Activated T-cell treated with anti-CD3 and anti-CD28 coated beads, Interleukin-2, amount 50 U/mL, for 1 hour (primary cell): ENCODE measurements at regions not wholly inside any gene's neighbourhood (a gene's known extent, or its start where the extent isn't known, plus 50 kb on each side); places are given as distances from the start of the nearest gene placed in this dataset.

Source experiments
- DNase-seq: peaks from one replicate; pipeline ENCODE4 v3.0.0-alpha.2; 2020

GRCh38 chr14:49971156-49972130, 78.6 kb downstream of the ARF6 start:
- DNase-seq = peak; percentile 62

DNA sequence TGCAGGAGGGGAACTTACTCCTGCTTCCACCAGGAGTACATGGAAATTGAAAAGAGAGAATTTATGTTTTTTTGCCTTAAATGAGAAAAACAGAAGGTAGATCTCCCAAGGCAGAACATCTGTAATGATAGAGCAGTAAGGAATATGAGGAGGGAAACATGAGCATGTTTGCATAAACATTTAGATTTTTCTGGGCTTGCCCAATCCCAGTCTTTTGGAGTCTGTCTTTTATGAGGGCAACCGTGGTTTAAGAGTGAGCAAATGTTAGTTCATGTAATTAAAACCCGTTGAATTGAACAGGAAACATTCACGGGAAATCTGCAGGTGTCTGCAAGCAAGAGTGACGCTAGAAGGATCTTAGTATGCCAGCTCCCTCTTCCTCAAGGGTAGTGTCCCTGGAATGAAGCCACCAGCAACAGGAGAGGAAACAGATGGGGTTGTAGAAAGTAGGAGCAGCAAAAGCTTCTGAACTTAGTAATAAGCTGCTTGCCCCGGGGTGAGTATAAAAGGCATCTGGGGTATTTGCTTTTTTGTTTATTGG, 79.3 kb downstream of the ARF6 start:
- no peak for DNase-seq

DNA sequence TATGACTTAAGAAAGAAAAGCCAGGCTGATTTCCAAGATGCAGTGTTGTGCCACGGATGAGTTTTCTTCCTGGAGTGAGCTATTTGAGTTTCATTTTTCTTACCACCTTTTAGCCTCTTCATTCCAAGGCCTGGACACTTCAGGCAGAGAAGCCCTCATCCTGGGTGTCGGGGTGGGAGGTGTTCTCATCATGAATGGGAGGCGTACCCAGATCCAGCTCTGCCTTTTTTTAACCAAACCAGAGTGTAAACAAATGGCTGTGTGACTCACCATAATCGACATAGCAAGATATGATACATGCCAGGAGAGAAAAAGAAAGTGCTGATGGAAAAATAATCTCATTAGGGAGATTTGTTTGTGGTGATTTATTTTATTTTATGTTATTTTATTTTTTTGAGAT, 79.9 kb downstream of the ARF6 start:
- no peak for DNase-seq

DNA sequence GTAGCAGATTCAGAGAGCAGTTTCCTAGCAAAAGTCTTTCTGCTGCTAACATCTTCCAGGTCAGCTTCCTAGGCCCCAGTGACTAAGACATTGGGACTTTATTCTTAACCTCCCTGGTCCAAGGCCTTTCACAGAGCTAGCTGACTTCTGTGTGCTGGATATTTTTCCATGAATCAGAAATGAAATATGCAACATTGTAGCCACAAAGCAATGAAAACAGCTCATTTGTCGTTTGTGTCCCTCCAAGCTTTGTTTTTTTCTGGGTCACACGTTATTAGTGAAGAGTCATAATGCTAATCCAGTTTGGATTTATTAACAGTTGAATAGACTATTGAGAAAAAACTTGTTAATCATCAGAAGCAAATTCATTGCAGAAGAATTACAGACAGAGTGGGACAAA, 82.4 kb downstream of the ARF6 start:
- DNase-seq = no peak

DNA sequence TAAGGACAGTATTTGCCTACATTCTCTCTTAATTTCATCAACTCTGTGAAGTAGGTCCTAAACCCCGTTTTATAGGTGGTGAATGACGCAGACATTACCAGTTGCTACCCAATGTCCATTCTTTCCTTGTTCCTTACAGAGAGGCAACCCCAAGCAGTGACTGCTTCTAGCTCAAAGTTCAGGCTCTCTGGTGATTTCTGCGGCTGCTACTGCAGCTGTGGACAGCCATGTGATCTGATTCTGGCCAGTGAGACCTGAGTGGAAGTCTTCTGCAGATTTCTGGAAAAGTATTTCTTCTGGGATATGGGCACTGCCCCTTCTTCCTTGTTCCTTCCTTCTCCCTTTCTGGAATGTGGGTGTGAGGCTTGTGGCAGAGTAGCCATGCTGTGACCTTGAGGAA, 82.9 kb downstream of the ARF6 start:
- DNase-seq = no peak

GRCh38 chr14:49977126-49977841, 84.4 kb downstream of the ARF6 start:
- DNase-seq = peak; percentile 41

DNA sequence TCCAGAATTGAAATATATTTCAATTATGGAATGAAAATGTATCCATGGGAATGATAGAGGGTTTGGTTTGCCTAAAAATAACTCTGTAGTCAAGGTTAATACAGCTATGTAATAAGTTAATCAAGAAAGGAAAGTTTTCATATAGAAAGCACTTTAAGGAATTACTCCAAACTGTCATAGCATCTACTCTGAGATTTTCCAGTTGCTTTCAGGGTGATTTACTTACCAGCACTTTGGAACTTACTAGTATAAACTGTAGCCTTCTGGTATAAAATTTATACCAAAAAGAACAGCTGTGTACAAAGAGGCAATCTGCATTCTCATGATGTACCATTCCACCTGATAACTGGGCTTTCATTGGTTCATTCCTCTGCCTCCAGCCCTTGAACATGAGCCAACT, 87.1 kb downstream of the ARF6 start:
- DNase-seq = no peak

DNA sequence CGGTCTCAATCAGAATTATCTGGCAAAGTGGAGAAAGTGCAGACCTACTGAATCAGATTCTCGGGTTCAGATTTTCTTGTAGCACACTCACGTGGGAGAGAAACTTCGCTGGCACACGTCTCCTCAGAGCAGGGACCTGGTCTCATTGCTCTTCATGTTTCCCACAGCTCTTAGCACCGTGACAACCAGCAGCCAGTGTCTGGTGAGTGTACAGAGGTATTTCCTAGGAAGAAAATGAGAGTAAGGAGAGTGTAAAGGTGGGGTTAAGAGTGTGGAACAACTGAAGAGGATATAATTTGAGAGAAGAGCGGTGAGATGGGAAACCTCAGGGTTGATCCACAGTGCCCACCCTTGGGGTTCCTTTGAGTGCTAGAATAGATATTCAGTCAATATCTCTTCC, 89.2 kb downstream of the ARF6 start:
- DNase-seq = no peak

DNA sequence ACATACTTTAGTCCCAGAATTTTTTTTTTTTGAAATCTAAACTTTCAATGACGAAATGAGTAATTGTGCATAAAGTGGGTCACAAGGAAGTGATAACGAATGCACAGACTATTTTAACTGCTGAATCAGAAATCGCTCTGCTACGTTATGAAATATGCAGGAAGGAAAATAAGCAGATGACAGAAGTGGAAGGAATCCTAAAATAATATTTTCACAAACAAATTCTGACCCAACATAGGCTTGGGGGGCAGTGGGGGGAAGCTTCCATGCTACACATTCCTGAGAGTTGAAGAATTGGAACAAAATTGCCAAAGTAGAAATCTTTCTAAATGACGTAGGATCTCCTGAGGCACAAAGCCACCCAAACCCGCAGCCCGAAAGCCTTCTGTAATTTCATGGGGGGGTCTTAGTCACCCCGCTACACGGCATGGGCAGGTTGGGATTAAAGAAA, 89.6 kb downstream of the ARF6 start:
- DNase-seq = no peak

GRCh38 chr14:49984424-49984823, 91.5 kb downstream of the ARF6 start:
- DNase-seq = no peak

DNA sequence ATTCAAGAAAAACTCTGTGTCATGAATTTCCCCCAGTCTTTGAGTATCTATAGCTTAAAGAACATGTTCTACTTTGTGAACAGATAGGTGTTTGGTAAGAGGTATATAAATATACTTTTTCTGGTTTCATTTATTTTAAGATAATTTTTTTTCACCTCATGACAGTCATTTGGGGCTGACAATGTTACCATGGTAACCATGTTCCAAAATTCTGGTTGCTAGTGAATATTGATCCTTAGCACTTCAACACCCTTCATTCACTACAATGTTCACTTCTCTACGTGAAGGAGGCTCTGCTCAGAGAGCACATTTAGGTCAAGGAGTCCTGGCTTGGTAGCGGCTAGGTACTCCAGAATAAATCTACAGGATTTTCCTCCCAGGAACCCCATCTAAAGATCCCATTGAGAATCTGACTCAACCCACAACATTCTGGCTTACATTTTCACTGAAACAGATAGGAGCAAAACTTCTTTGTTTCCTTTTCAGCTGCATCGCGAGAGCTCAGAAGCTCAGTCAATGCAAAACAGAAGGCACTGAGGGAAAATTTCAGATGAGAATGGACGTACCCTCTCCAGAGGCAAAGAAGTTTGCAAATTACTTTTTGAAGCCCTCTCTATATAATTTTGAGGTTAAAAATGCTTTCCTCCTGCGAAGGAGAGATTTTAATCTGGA, 93.6 kb downstream of the ARF6 start:
- DNase-seq = no peak

DNA sequence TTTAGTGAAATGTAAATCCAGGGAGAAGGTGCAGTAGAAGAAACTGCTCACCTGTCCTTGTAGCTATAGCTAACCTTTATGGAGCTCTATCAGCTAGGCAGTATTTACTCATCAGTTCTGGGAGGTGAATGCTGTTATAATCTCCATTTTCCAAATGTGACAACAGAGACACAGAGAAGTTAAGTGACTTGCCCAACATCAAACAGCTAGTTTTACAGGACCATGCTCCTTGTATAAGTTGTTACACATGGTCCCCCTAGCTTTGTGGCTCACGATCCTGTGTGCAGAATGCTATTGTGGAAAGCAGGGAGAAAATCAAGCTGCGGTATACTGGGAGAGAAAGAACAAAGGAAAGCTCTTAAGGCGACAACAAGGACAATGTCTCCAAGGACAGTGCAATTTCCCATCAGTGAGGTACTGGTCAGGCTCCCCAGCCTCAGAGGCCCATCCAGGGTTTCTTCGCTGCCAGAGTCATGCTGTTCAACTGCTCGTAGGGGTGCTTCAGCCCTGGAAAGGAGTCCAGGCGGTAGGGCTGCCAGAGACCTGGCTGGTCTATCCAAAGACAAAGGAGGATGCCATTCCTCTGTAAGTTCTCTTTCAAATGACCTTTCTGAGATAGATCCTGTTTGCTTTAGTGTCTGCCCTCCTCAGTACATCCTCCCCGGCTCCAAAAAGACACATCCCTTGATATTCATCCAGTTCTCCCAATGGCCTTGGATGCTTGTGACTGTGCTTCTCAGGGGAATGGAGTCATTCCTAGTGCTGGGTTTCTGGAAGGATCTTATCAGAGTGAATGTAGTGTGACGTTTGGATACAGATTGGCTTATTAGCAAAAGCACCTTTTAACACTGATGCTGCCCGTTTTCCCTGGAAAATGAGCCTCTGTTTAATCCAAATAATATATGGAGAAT, 95.5 kb downstream of the ARF6 start:
- no peak for DNase-seq

DNA sequence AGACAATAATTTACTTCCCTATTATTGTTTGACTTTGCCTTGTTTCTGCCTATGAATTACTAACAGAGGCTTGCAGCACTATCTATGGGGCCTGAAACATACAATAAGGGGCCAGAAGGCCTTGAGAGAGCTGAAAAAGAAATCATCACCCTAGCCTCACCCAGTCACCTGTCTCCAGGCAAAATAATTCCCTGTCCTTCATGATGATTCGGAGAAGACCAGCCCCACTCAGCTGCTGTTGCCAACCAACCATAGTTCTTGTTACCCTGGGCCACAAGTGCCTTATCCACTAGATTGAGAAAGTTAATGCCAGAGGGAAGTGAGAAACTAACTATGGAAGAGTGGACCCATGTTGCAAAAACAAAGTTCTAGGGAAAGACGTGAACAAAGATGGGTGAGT, 97.1 kb downstream of the ARF6 start:
- no peak for DNase-seq

- no peak for DNase-seq
Measured at GRCh38 chr14:49991491-49991890, 98.6 kb downstream of the ARF6 start.

DNA sequence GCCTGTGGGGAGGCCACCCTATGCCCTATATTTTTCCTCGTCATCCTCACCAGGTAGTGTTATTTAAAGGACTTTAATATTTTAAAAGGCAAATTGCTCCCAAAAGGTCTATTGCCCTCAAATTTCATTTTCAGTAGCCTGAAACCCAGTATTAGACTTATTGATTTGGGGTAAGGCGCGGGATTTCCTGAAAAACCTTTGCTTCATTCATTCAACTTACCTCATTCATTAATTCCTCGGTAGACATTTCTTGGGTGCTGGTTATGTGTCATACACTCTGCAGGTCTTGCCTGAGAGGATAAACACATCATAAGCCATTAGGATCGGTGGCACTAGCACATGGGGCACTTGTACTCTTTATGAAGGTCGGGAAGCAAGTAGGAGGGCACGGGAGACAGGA, 99.2 kb downstream of the ARF6 start:
- DNase-seq = no peak

DNA sequence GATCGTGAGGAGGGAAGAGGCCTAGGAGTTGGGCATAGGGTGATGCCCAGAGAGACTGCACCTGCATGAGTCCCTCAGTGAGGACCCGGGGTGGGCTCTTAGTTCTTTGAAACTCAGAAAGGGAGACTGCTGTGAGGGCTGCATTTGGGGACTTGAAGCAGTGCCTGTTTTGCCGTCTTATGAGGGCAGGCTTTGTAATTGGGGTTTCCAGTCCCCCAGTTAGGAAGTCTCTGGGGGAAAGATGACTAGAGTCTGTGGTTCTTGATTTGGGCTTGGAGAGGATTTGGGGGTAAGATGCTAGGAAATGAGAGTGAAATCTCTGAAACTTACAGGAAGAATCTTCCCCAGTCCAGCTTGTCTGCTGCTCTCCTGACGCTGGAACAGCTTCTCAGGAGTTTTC, 99.6 kb downstream of the ARF6 start:
- no peak for DNase-seq

- no peak for DNase-seq
Measured at GRCh38 chr14:49992901-49993339, 100.0 kb downstream of the ARF6 start.

DNA sequence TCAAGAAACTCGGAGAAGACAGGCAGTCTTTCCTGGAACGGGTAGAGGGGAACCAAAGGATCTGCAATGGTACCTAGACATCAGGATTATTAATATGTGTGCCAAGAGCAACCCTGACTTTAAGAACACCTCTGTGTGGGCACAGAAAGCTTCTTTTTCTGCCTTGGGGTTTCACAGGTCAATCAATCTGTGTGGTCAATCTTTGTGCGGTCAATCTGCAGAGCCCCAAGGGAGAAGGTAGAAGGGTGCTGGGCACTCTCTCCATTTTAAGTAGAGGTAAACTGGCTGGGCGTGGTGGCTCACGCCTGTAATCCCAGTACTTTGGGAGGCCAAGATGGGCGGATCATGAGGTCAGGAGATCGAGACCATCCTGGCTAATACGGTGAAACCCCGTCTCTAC, 100.7 kb downstream of the ARF6 start:
- DNase-seq = no peak

GRCh38 chr14:49994951-49995561, 102.2 kb downstream of the ARF6 start:
- DNase-seq = no peak

DNA sequence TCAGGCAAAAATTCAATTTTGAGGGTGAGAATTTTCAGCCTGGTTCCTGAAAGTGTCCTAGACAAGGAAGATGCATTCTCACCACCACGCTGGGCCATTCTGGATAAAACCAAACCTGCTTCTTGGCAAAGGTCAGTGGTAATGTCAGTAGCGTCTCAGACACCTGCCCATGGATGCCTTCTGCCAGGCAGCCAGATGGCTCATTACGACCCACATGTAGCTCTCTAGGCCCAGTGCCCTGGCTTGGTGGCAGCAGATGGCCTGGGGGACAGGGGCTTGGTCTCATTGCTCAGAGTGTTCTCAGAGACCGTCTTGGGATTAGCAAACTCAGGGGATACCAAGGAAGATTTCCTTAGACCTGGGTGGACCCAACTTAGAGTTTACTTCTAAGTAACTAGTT, 105.1 kb downstream of the ARF6 start:
- DNase-seq = no peak

DNA sequence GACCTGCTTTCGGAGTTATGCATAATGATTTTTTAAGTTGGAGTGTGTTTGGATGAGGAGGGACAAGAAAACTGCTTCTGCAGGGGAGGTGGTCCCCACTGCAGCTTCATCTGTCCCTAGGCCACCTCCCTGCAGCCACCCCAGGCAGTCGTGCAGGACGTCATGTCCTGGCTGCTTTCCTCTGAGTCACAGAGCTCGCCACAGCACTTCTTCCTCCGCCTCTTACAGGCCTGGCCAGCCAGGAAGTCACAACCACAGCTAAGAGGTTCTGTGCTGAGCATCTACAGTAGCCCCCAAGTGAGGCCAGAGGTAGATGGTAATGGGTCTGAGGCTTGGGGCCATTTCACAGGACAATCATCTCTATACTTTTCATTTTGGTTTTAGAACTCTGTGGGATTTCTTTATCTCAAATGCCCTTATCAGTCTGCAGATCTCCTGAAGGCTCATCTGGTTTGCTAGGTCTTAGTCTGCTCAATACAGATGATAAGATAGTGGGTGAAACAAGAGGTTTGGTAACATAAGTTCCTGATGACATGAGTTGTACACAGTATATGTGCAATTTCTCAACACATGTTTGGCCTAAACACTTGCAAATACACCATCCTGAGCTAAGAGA, 106.4 kb downstream of the ARF6 start:
- peak; percentile 69 for DNase-seq
